GM10266 (cell line): ENCODE measurements at regions not wholly inside any gene's neighbourhood (a gene's known extent, or its start where the extent isn't known, plus 50 kb on each side); places are given as distances from the start of the nearest gene placed in this dataset.

Experiments used
- DNase-seq: peaks from one replicate; pipeline ENCODE4 v3.0.0; 2012; ENCODE audit errors: extremely low spot score
- CTCF ChIP-seq: IDR thresholded peaks from 2 replicates; pipeline ENCODE4 v1.5.1; 2012; ENCODE audit warnings: mild to moderate bottlenecking, low read depth; ENCODE audit not compliant: control insufficient read depth, insufficient read depth; ENCODE audit errors: missing control alignments

- no peak for DNase-seq
- TF ChIP-seq CTCF: no peak
Measured at GRCh38 chr4:151472711-151473110, 63.7 kb downstream of the FHIP1A start.

GRCh38 chr4:151473521-151474097, 64.6 kb downstream of the FHIP1A start:
- no peak for TF ChIP-seq CTCF
- no peak for DNase-seq

GRCh38 chr4:151475035-151475714, 66.2 kb downstream of the FHIP1A start:
- no peak for DNase-seq
- no peak for TF ChIP-seq CTCF

- no peak for TF ChIP-seq CTCF
- DNase-seq: no peak
Measured at GRCh38 chr4:151481813-151482212, 72.8 kb downstream of the FHIP1A start.

DNA sequence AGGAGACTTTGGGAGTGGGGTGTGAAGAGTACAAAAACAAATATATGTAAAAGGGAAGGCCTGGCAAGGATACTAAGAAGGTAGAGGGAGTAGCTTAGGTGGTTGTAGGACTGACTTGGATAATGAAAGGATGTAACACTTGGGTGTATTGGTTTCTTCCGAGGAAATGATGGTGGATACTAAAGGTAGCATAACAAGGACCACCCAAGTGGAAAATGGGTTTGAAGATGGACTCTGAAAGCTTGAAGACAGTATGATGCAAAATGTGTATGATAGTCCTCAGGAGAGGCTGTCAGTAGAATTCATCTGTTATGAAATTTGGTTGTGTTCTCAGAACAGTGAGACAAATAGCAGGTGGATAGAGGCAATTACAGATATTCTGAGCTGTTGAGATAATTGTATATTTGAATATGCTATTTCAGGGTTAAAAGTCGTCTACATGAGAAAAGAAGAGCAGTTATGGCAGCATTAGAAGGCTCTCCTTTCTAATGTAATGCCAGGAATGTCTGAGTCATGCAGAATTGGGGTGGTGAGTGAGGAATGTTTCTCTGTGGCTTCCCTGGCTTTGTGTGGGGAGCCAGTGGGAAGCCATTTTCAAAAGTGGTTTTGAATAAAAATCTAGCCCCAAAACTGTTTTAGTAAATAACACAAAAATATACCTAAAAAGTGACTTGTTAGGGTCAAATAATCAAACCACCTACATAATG, 75.6 kb downstream of the FHIP1A start:
- no peak for TF ChIP-seq CTCF
- no peak for DNase-seq

DNA sequence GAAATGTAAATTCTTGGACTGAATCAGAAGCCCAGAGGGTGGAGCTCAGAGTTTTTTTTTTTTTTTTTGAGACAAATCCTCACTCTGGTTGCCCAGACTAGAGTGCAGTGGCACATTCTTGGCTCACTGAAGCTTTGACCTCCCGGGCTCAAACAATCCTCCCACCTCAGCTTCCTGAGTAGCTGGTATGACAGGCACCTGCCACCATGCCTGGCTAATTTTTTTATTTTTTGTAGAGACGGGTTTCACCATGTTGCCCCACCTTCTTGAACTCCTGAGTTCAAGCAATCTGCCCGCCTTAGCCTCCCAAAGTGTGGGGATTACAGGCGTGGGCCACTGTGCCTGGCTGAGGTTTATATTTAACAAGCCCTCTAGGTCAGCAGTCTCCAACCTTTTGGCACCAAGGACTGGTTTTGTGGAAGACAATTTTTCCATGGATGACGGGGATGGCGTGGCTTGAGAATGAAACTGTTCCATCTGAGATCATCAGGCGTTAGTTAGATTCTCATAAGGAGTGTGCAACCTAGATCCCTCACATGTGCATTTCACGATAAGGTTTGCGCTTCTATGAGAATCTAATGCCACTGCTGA, 76.7 kb downstream of the FHIP1A start:
- no peak for DNase-seq
- TF ChIP-seq CTCF: no peak

DNA sequence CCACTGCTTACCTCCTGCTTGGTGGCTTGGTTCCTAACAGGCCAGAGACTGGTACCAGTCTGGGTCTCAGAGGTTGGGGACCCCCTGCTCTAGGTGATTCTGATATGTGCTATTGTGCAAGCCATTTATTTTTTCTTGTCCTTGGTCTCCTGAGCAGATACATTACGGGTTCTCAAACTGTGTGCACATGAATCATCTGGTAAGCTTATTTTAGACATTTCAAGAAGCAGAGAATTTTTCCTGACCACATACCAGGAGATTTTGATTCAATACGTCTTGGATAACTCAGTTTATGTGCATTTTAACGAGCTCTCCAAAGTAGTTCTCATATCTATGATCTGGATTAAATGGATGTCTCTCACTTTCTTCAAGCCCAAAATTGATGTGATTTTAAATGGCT, 77.2 kb downstream of the FHIP1A start:
- no peak for TF ChIP-seq CTCF
- DNase-seq: no peak
